NCI-H1417 treated with DMSO at 0.1 percent for 48 hours (cell line): ENCODE measurements at regions not wholly inside any gene's neighbourhood (a gene's known extent, or its start where the extent isn't known, plus 50 kb on each side); places are given as distances from the start of the nearest gene placed in this dataset.
"Not testable (repeated sequence)": the region's sequence is repeated elsewhere in the genome, so short reads cannot be mapped to it uniquely, and the experiment has no call there.

ENCODE experiments used
- DNase-seq: peaks from one replicate; lab custom pipeline; 2025; lab: John Stamatoyannopoulos, UW

- DNase-seq = no peak
These were observed 50.6 kb upstream of the C1QTNF9B start for GRCh38 chr13:23947893-23948292.

GRCh38 chr13:23949200-23949599 lies 51.9 kb upstream of the C1QTNF9B start:
- DNase-seq = no peak

- DNase-seq = no peak
These were observed 52.4 kb upstream of the C1QTNF9B start for GRCh38 chr13:23949736-23950135.

- DNase-seq = no peak
These were observed 53.6 kb upstream of the C1QTNF9B start for GRCh38 chr13:23950736-23951510.

GRCh38 chr13:23952796-23953195 lies 55.5 kb upstream of the C1QTNF9B start:
- DNase-seq = no peak

GRCh38 chr13:23953860-23954512 lies 56.7 kb upstream of the C1QTNF9B start:
- DNase-seq = no peak

GRCh38 chr13:23955064-23955463 lies 57.8 kb upstream of the C1QTNF9B start:
- no peak for DNase-seq

GRCh38 chr13:23956106-23956505 lies 58.8 kb upstream of the C1QTNF9B start:
- no peak for DNase-seq

GRCh38 chr13:23957981-23958380 lies 60.7 kb upstream of the C1QTNF9B start:
- no peak for DNase-seq

- no peak for DNase-seq
These were observed 62.0 kb upstream of the C1QTNF9B start for GRCh38 chr13:23959231-23959862.

GRCh38 chr13:23960566-23961156 lies 63.4 kb upstream of the C1QTNF9B start:
- no peak for DNase-seq

GRCh38 chr13:23963184-23963931 lies 66.1 kb upstream of the C1QTNF9B start:
- no peak for DNase-seq

- no peak for DNase-seq
These were observed 66.6 kb upstream of the C1QTNF9B start for GRCh38 chr13:23963947-23964346.

- no peak for DNase-seq
These were observed 68.0 kb upstream of the C1QTNF9B start for GRCh38 chr13:23965346-23965745.

GRCh38 chr13:23966221-23966690 lies 69.0 kb upstream of the C1QTNF9B start:
- no peak for DNase-seq

- DNase-seq = no peak
These were observed 69.7 kb upstream of the C1QTNF9B start for GRCh38 chr13:23966691-23967615.

GRCh38 chr13:23967792-23968191 lies 70.5 kb upstream of the C1QTNF9B start:
- not testable (repeated sequence) for DNase-seq

- peak; percentile 42 for DNase-seq
These were observed 72.3 kb upstream of the C1QTNF9B start for GRCh38 chr13:23969647-23970046.

- DNase-seq = no peak
These were observed 82.3 kb upstream of the C1QTNF9B start for GRCh38 chr13:23979361-23980159.

- no peak for DNase-seq
These were observed 82.9 kb upstream of the C1QTNF9B start for GRCh38 chr13:23980160-23980551.
